Smooth muscle cell (in vitro differentiated cells): ENCODE measurements at regions not wholly inside any gene's neighbourhood (a gene's known extent, or its start where the extent isn't known, plus 50 kb on each side); places are given as distances from the start of the nearest gene placed in this dataset.

ENCODE experiments used
- DNase-seq: peaks from one replicate; lab custom pipeline; 2025; ENCODE audit not compliant: unreplicated experiment; lab: John Stamatoyannopoulos, UW
- H2AFZ ChIP-seq: fragments of 200-600 bp; sonication (generic); 2 replicates; pipeline ENCODE4 v1.6.0; 2016; ENCODE audit warnings: antibody characterized with exemption, low read depth, mild to moderate bottlenecking
- H3F3A ChIP-seq: fragments of 200-600 bp; sonication (generic); 2 replicates; pipeline ENCODE4 v1.6.0; 2017; ENCODE audit warnings: antibody characterized with exemption, low read depth
- H3K27ac ChIP-seq: fragments of 200-600 bp; sonication (generic); 2 replicates; pipeline ENCODE4 v1.5.1; 2016; ENCODE audit warnings: low read depth, mild to moderate bottlenecking
- H3K27me3 ChIP-seq: fragments of 200-600 bp; sonication (generic); 2 replicates; pipeline ENCODE4 v1.6.1; 2016; ENCODE audit warnings: low read depth, mild to moderate bottlenecking
- H3K36me3 ChIP-seq: fragments of 200-600 bp; sonication (generic); 2 replicates; pipeline ENCODE4 v1.5.1; 2016; ENCODE audit warnings: low read depth
- H3K4me1 ChIP-seq: fragments of 200-600 bp; sonication (generic); 2 replicates; pipeline ENCODE4 v1.5.1; 2016; ENCODE audit warnings: low read depth
- H3K4me2 ChIP-seq: fragments of 200-600 bp; sonication (generic); 2 replicates; pipeline ENCODE4 v1.6.0; 2016; ENCODE audit warnings: mild to moderate bottlenecking
- H3K4me3 ChIP-seq: fragments of 200-600 bp; sonication (generic); 2 replicates; pipeline ENCODE4 v1.5.1; 2016; ENCODE audit warnings: mild to moderate bottlenecking
- H3K79me2 ChIP-seq: fragments of 200-600 bp; sonication (generic); 2 replicates; pipeline ENCODE4 v1.6.0; 2016; ENCODE audit warnings: low read depth, mild to moderate bottlenecking
- H3K9ac ChIP-seq: fragments of 200-600 bp; sonication (generic); 2 replicates; pipeline ENCODE4 v1.6.0; 2016; ENCODE audit warnings: low read depth
- H3K9me3 ChIP-seq: fragments of 200-600 bp; sonication (generic); replicated peaks from 2 replicates; pipeline ENCODE4 v1.5.1; 2016; ENCODE audit warnings: low read depth
- H4K20me1 ChIP-seq: fragments of 200-600 bp; sonication (generic); 2 replicates; pipeline ENCODE4 v1.6.0; 2016; ENCODE audit warnings: low read depth
- CTCF ChIP-seq: fragments of 200-600 bp; sonication (generic); IDR thresholded peaks from 2 replicates; pipeline ENCODE4 v1.5.1; 2017; ENCODE audit warnings: borderline replicate concordance, mild to moderate bottlenecking, antibody characterized with exemption; ENCODE audit not compliant: insufficient read depth, poor library complexity, severe bottlenecking
- WGBS: methylation state at CpG from one replicate; pipeline ENCODE4 v1.1.7; 2016; ENCODE audit warnings: low lambda C conversion rate; 5-methylcytosine and 5-hydroxymethylcytosine counted together

GRCh38 chr11:70486731-70487130, 88.4 kb downstream of the CTTN start:
- H3K4me1 ChIP-seq = no peaks in the 10 kb centered on the region
- no peak overlapping the region for H3K9ac ChIP-seq
- H3K79me2 ChIP-seq = no peaks in the 10 kb centered on the region
- H4K20me1 ChIP-seq = no peaks in the 10 kb centered on the region
- no peak for DNase-seq
- no peaks in the 10 kb centered on the region for H3K9me3 ChIP-seq
- H3K27ac ChIP-seq = no peak overlapping the region
- H3K36me3 ChIP-seq = no peaks in the 10 kb centered on the region
- no peak for TF ChIP-seq CTCF
- H3K4me3 ChIP-seq = no peak overlapping the region
- no peaks in the 10 kb centered on the region for H3K27me3 ChIP-seq
- H3F3A ChIP-seq = no peaks in the 10 kb centered on the region
- H2AFZ ChIP-seq = no peak overlapping the region
- H3K4me2 ChIP-seq = no peak overlapping the region
- WGBS = 97% methylated on average over 31 of the region's 32 CpGs

GRCh38 chr11:70487160-70487559, 88.8 kb downstream of the CTTN start:
- Histone ChIP-seq H3K27me3 (no peaks in the 10 kb centered on the region), H3K36me3 (no peaks in the 10 kb centered on the region), H3K9me3 (no peaks in the 10 kb centered on the region), H3K27ac (no peak overlapping the region), H4K20me1 (no peaks in the 10 kb centered on the region), H3K79me2 (no peaks in the 10 kb centered on the region), H3K9ac (no peak overlapping the region), H3K4me3 (no peak overlapping the region), H3K4me2 (no peak overlapping the region), H3F3A (no peaks in the 10 kb centered on the region), H2AFZ (no peak overlapping the region), H3K4me1 (no peaks in the 10 kb centered on the region)
- 100% methylated on average over 21 of the region's 25 CpGs for WGBS
- no peak for DNase-seq
- no peak for TF ChIP-seq CTCF

- TF ChIP-seq CTCF = no peak
- Histone ChIP-seq H3K4me3 (no peak overlapping the region), H3F3A (no peaks in the 10 kb centered on the region), H3K4me2 (no peak overlapping the region), H3K36me3 (no peaks in the 10 kb centered on the region), H3K9ac (no peak overlapping the region), H2AFZ (no peak overlapping the region), H4K20me1 (no peaks in the 10 kb centered on the region), H3K27me3 (no peaks in the 10 kb centered on the region), H3K27ac (no peak overlapping the region), H3K4me1 (no peaks in the 10 kb centered on the region), H3K79me2 (no peaks in the 10 kb centered on the region), H3K9me3 (no peaks in the 10 kb centered on the region)
- 97% methylated on average over 16 of the region's 16 CpGs for WGBS
- no peak for DNase-seq
Observed at GRCh38 chr11:70487756-70488155, 89.4 kb downstream of the CTTN start.

- no peak for DNase-seq
- no peaks in the 10 kb centered on the region for H3K27me3 ChIP-seq
- no peak overlapping the region for H3K27ac ChIP-seq
- no peak for TF ChIP-seq CTCF
- H3K9ac ChIP-seq = no peak overlapping the region
- no peak overlapping the region for H3K4me2 ChIP-seq
- H3K4me3 ChIP-seq = no peak overlapping the region
- H2AFZ ChIP-seq = no peak overlapping the region
- H4K20me1 ChIP-seq = no peaks in the 10 kb centered on the region
- H3K79me2 ChIP-seq = no peaks in the 10 kb centered on the region
- H3K9me3 ChIP-seq = no peaks in the 10 kb centered on the region
- H3F3A ChIP-seq = no peaks in the 10 kb centered on the region
- 98% methylated on average over 7 of the region's 7 CpGs for WGBS
- H3K36me3 ChIP-seq = no peaks in the 10 kb centered on the region
- no peaks in the 10 kb centered on the region for H3K4me1 ChIP-seq
Observed at GRCh38 chr11:70488171-70488703, 89.9 kb downstream of the CTTN start.
